ENCODE measurements at regions not wholly inside any gene's neighbourhood (a gene's known extent, or its start where the extent isn't known, plus 50 kb on each side); places are given as distances from the start of the nearest gene placed in this dataset.
"Not testable (repeated sequence)": the region's sequence is repeated elsewhere in the genome, so short reads cannot be mapped to it uniquely, and the experiment has no call there.

DNA sequence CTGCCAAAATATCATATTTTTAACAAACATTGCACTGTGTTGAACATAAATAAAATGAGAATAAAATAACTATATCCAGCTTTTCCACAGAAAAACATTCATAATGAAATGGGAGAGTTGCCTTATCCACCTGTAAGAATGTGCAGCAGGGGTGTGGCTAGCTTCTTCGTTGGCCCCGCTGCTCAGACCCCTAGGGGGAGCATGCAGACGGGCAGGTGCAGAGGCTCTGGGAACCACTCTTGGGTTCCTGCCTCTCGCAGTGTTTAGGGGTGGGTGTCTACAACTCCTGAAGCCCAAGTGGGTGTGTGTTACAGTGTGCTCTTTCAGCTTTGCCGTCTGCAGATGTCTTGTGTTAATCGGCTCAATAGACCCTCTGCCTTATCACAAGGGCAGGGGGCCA is 121.7 kb downstream of the SLITRK5 start:
- no peak overlapping the region for H3K4me3 Mint-ChIP-seq
- H3K27me3 ChIP-seq (ENCODE audit: control insufficient read depth, insufficient read depth, low read length), result no peaks in the 10 kb centered on the region
- H3K36me3 Mint-ChIP-seq, result no peaks in the 10 kb centered on the region
- H3K4me1 Mint-ChIP-seq, result no peaks in the 10 kb centered on the region
- peaks cover 3 to 18% (median 10%) of the 10 kb centered on the region in 7 donors for H3K9me3 Mint-ChIP-seq
- no peak overlapping the region for H3K27ac Mint-ChIP-seq
- no peaks in the 10 kb centered on the region for H3K36me3 ChIP-seq (ENCODE audit: control insufficient read depth, insufficient read depth, low read length)
- peaks cover 0 to 3% of the 10 kb centered on the region in 2 experiments for H3K9me3 ChIP-seq (ENCODE audit: control insufficient read depth in 2 of 2, low read length in 2 of 2)
- no peak overlapping the region for H3K4me3 ChIP-seq (ENCODE audit: low read depth, low read length)
- H3K27ac ChIP-seq (ENCODE audit: insufficient read depth, low read length, poor library complexity, severe bottlenecking), result no peak overlapping the region
- no peaks in the 10 kb centered on the region for H3K4me1 ChIP-seq (ENCODE audit: control insufficient read depth, insufficient read depth, low read length, poor library complexity, severe bottlenecking)
- no peaks in the 10 kb centered on the region for H3K27me3 Mint-ChIP-seq
- DNase-seq (no peak), ATAC-seq (ENCODE audit: low read depth in 2 of 2) (no peak)

DNA sequence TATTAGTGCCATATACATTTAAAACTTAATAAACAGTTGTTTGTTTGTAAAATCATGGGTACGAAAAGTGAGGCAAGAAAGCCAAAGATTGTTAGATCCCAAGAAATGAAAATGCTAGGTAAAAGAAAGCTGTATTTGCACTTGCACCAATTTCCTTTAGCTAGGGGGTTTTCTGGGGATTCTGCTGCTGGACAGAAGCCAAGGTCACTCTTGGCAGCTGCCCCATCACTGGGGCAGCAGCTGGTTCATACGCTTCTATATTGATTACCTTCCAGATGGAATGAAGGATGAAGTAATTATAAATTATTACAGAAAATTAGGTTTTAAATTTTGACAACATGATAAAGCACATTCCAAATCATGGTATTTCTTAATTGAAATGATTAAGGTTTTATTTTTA is 127.4 kb downstream of the SLITRK5 start:
- Mint-ChIP-seq H3K4me3 (no peak overlapping the region), H3K4me1 (no peaks in the 10 kb centered on the region), H3K27ac (no peak overlapping the region), H3K9me3 (peaks cover 3 to 12% (median 7%) of the 10 kb centered on the region in 7 donors), H3K36me3 (no peaks in the 10 kb centered on the region), H3K27me3 (no peaks in the 10 kb centered on the region)
- H3K36me3 ChIP-seq (ENCODE audit: control insufficient read depth, insufficient read depth, low read length), result no peaks in the 10 kb centered on the region
- H3K9me3 ChIP-seq (ENCODE audit: control insufficient read depth in 2 of 2, low read length in 2 of 2), result peaks cover 0 to 3% of the 10 kb centered on the region in 2 experiments
- no peak overlapping the region for H3K27ac ChIP-seq (ENCODE audit: insufficient read depth, low read length, poor library complexity, severe bottlenecking)
- no peak for DNase-seq
- H3K27me3 ChIP-seq (ENCODE audit: control insufficient read depth, insufficient read depth, low read length), result no peaks in the 10 kb centered on the region
- no peak for ATAC-seq (ENCODE audit: low read depth in 2 of 2)
- H3K4me1 ChIP-seq (ENCODE audit: control insufficient read depth, insufficient read depth, low read length, poor library complexity, severe bottlenecking), result no peaks in the 10 kb centered on the region
- no peak overlapping the region for H3K4me3 ChIP-seq (ENCODE audit: low read depth, low read length)

DNA sequence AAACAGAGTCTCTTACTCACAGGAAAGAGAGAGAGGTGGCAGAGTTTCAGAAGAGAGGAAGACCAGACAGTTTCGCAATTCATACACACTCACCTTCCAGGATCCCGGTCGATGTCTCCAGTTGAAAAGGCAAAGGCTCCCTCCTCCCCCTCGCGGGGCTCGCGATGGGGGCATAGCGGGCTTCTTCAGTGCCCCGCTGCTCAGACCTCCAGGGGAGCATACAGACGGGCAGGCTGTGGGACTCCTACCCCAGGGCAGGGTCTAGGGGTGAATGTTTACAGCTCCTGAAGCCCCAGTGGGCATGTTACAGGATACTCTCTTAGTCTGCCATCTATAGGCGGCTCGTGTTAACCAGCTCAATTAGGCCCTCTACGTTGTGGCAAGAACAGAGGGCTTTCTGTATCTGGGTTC is 139.2 kb downstream of the SLITRK5 start:
- no peak for DNase-seq
- Histone ChIP-seq H3K27me3 (ENCODE audit: control insufficient read depth, insufficient read depth, low read length) (no peaks in the 10 kb centered on the region), H3K36me3 (ENCODE audit: control insufficient read depth, insufficient read depth, low read length) (no peaks in the 10 kb centered on the region), H3K4me1 (ENCODE audit: control insufficient read depth, insufficient read depth, low read length, poor library complexity, severe bottlenecking) (no peaks in the 10 kb centered on the region), H3K4me3 (ENCODE audit: low read depth, low read length) (no peak overlapping the region), H3K27ac (ENCODE audit: insufficient read depth, low read length, poor library complexity, severe bottlenecking) (no peak overlapping the region), H3K9me3 (ENCODE audit: control insufficient read depth in 2 of 2, low read length in 2 of 2) (peaks cover 2 to 26% of the 10 kb centered on the region in 2 experiments)
- Mint-ChIP-seq H3K4me3 (no peak overlapping the region), H3K4me1 (no peaks in the 10 kb centered on the region), H3K9me3 (peaks cover 0 to 21% (median 8%) of the 10 kb centered on the region in 7 donors), H3K27ac (no peak overlapping the region), H3K36me3 (no peaks in the 10 kb centered on the region), H3K27me3 (no peaks in the 10 kb centered on the region)
- ATAC-seq (ENCODE audit: low read depth in 2 of 2), result no peak

- Histone ChIP-seq H3K9me3 (ENCODE audit: control insufficient read depth in 2 of 2, low read length in 2 of 2) (peaks cover 2 to 26% of the 10 kb centered on the region in 2 experiments), H3K27me3 (ENCODE audit: control insufficient read depth, insufficient read depth, low read length) (no peaks in the 10 kb centered on the region), H3K4me3 (ENCODE audit: low read depth, low read length) (no peak overlapping the region), H3K4me1 (ENCODE audit: control insufficient read depth, insufficient read depth, low read length, poor library complexity, severe bottlenecking) (no peaks in the 10 kb centered on the region), H3K27ac (ENCODE audit: insufficient read depth, low read length, poor library complexity, severe bottlenecking) (no peak overlapping the region), H3K36me3 (ENCODE audit: control insufficient read depth, insufficient read depth, low read length) (no peaks in the 10 kb centered on the region)
- H3K9me3 Mint-ChIP-seq, result peaks cover 0 to 19% (median 7%) of the 10 kb centered on the region in 7 donors
- no peak overlapping the region for H3K27ac Mint-ChIP-seq
- no peak for DNase-seq
- no peaks in the 10 kb centered on the region for H3K36me3 Mint-ChIP-seq
- H3K27me3 Mint-ChIP-seq, result no peaks in the 10 kb centered on the region
- no peak overlapping the region for H3K4me3 Mint-ChIP-seq
- H3K4me1 Mint-ChIP-seq, result no peaks in the 10 kb centered on the region
- ATAC-seq (ENCODE audit: low read depth in 2 of 2), result no peak
Measured at GRCh38 chr13:87810920-87811344, 139.8 kb downstream of the SLITRK5 start.

DNA sequence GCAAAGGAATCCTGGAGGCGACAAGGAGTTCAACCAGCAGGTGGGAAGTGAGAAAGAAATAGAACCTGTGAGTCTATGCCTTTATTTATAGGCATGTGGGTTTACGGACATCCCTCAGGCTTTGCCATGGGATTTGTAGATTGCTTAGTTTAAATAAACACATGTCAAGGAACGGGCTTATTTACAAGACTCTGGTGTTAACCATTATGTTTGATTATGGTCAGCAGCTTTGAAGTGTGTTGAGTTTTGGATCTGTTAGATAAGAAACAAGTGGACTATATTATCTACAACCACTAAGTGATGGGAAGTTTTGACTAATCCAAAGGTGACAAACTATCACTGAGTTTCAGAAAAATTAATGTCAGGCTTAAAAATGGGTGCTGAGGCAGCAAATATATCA is 143.2 kb downstream of the SLITRK5 start:
- Histone ChIP-seq H3K4me3 (ENCODE audit: low read depth, low read length) (no peak overlapping the region), H3K9me3 (ENCODE audit: control insufficient read depth in 2 of 2, low read length in 2 of 2) (peaks cover 0 to 26% of the 10 kb centered on the region in 2 experiments), H3K36me3 (ENCODE audit: control insufficient read depth, insufficient read depth, low read length) (no peaks in the 10 kb centered on the region), H3K27ac (ENCODE audit: insufficient read depth, low read length, poor library complexity, severe bottlenecking) (no peak overlapping the region), H3K27me3 (ENCODE audit: control insufficient read depth, insufficient read depth, low read length) (no peaks in the 10 kb centered on the region), H3K4me1 (ENCODE audit: control insufficient read depth, insufficient read depth, low read length, poor library complexity, severe bottlenecking) (no peaks in the 10 kb centered on the region)
- ATAC-seq (ENCODE audit: low read depth in 2 of 2) (no peak), DNase-seq (no peak)
- no peaks in the 10 kb centered on the region for H3K36me3 Mint-ChIP-seq
- H3K27ac Mint-ChIP-seq, result no peak overlapping the region
- H3K4me3 Mint-ChIP-seq, result no peak overlapping the region
- H3K4me1 Mint-ChIP-seq, result no peaks in the 10 kb centered on the region
- no peaks in the 10 kb centered on the region for H3K27me3 Mint-ChIP-seq
- peaks cover 0 to 10% (median 4%) of the 10 kb centered on the region in 7 donors for H3K9me3 Mint-ChIP-seq

DNA sequence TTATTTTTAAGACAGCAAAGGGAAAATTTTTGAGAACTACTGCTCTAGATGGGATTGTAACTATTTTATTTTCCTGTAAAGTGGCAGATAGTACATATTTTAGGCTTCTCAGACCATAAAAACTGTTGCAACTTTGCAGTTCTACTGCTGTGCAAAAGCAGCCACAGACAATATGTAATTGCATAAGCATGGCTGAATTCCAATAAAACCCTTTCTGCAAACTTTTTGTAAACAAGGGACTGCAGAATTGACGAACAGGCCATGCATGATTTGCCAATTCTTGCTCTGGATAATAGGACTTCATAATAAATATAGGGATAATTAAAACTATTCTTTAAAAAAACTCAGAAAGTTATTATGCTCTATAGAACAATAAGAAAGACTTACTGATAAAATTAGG is 149.1 kb downstream of the SLITRK5 start:
- Histone ChIP-seq H3K4me1 (ENCODE audit: control insufficient read depth, insufficient read depth, low read length, poor library complexity, severe bottlenecking) (no peaks in the 10 kb centered on the region), H3K36me3 (ENCODE audit: control insufficient read depth, insufficient read depth, low read length) (no peaks in the 10 kb centered on the region), H3K9me3 (ENCODE audit: control insufficient read depth in 2 of 2, low read length in 2 of 2) (peaks cover 0 to 11% of the 10 kb centered on the region in 2 experiments), H3K27ac (ENCODE audit: insufficient read depth, low read length, poor library complexity, severe bottlenecking) (no peak overlapping the region), H3K27me3 (ENCODE audit: control insufficient read depth, insufficient read depth, low read length) (no peaks in the 10 kb centered on the region), H3K4me3 (ENCODE audit: low read depth, low read length) (no peak overlapping the region)
- ATAC-seq (ENCODE audit: low read depth in 2 of 2) (no peak), DNase-seq (no peak)
- H3K36me3 Mint-ChIP-seq, result no peaks in the 10 kb centered on the region
- H3K27me3 Mint-ChIP-seq, result no peaks in the 10 kb centered on the region
- no peak overlapping the region for H3K27ac Mint-ChIP-seq
- no peaks in the 10 kb centered on the region for H3K4me1 Mint-ChIP-seq
- peaks cover 0 to 13% (median 10%) of the 10 kb centered on the region in 7 donors for H3K9me3 Mint-ChIP-seq
- no peak overlapping the region for H3K4me3 Mint-ChIP-seq

DNA sequence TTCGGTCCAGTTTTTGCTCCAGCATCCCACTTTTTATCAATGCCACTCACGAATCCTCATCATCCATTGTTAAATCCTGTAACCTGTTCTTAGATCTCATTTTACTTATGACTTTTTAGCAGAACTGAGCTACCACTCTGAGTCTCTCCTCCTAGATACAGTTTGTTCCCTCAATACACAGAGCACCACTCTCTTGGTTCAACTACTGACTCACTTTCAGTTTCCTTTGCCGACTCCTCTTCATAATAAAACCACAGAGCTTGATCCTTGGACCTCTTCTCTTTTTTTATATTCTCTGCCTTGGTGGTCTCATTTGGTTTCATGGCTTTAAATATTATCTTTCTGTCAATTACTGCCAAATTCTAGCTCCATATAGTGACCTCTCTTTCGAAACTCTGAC is 150.3 kb downstream of the SLITRK5 start:
- no peaks in the 10 kb centered on the region for H3K36me3 Mint-ChIP-seq
- Histone ChIP-seq H3K9me3 (ENCODE audit: control insufficient read depth in 2 of 2, low read length in 2 of 2) (peaks cover 0 to 11% of the 10 kb centered on the region in 2 experiments), H3K27ac (ENCODE audit: insufficient read depth, low read length, poor library complexity, severe bottlenecking) (no peak overlapping the region), H3K4me3 (ENCODE audit: low read depth, low read length) (no peak overlapping the region), H3K4me1 (ENCODE audit: control insufficient read depth, insufficient read depth, low read length, poor library complexity, severe bottlenecking) (no peaks in the 10 kb centered on the region), H3K27me3 (ENCODE audit: control insufficient read depth, insufficient read depth, low read length) (no peaks in the 10 kb centered on the region), H3K36me3 (ENCODE audit: control insufficient read depth, insufficient read depth, low read length) (no peaks in the 10 kb centered on the region)
- ATAC-seq (ENCODE audit: low read depth in 2 of 2) (no peak), DNase-seq (no peak)
- no peaks in the 10 kb centered on the region for H3K27me3 Mint-ChIP-seq
- no peak overlapping the region for H3K4me3 Mint-ChIP-seq
- H3K4me1 Mint-ChIP-seq, result no peaks in the 10 kb centered on the region
- no peak overlapping the region for H3K27ac Mint-ChIP-seq
- peaks cover 3 to 17% (median 10%) of the 10 kb centered on the region in 7 donors for H3K9me3 Mint-ChIP-seq

GRCh38 chr13:87826301-87826700 is 155.1 kb downstream of the SLITRK5 start:
- DNase-seq; H3K4me3 ChIP-seq (ENCODE audit: low read depth, low read length); ATAC-seq (ENCODE audit: low read depth in 2 of 2); H3K27me3 Mint-ChIP-seq; H3K4me3 Mint-ChIP-seq; H3K27me3 ChIP-seq (ENCODE audit: control insufficient read depth, insufficient read depth, low read length); H3K36me3 Mint-ChIP-seq; H3K27ac ChIP-seq (ENCODE audit: insufficient read depth, low read length, poor library complexity, severe bottlenecking); H3K4me1 ChIP-seq (ENCODE audit: control insufficient read depth, insufficient read depth, low read length, poor library complexity, severe bottlenecking); H3K36me3 ChIP-seq (ENCODE audit: control insufficient read depth, insufficient read depth, low read length); H3K4me1 Mint-ChIP-seq; H3K27ac Mint-ChIP-seq: not testable (repeated sequence)
- H3K9me3 ChIP-seq (ENCODE audit: control insufficient read depth in 2 of 2, low read length in 2 of 2), result peaks cover 3 to 11% of the 10 kb centered on the region in 2 experiments
- peaks cover 3 to 17% (median 10%) of the 10 kb centered on the region in 7 donors for H3K9me3 Mint-ChIP-seq

Data from CD4-positive, CD25-positive, alpha-beta regulatory T cell (primary cell).